ENCODE measurements at regions not wholly inside any gene's neighbourhood (a gene's known extent, or its start where the extent isn't known, plus 50 kb on each side); places are given as distances from the start of the nearest gene placed in this dataset.

DNA sequence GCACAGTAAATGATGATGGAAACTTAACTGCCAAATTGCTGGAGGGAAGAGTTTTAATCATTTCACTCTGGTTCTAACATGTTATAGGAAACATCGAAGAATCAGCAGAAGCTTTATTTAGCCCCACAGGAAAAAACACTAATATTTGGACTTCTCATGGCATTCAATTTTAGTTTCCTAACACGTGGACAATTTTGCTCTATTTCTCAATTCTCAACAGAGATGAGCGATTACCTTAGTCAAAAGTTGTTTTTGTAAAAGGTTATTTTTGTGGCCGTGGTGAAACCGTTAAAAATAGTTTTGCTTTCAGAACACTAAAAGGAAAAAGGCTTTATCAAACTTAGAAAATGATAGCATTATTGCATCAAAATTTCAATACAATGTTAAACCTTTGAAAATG, 235.2 kb downstream of the PLK2 start:
- Histone ChIP-seq H3K27me3 (no peaks in the 10 kb centered on the region), H3K4me1 (ENCODE audit: insufficient read depth) (no peaks in the 10 kb centered on the region), H3K9me3 (ENCODE audit: low read depth) (no peaks in the 10 kb centered on the region), H3K36me3 (replicated peaks; ENCODE audit: insufficient read depth, low read depth) (no peaks in the 10 kb centered on the region), H3K9me2 (replicated peaks; ENCODE audit: insufficient read depth) (no peaks in the 10 kb centered on the region), H3K27ac (no peak overlapping the region), H3K4me3 (no peak overlapping the region), H2AFZ (no peak overlapping the region), H3K4me2 (no peak overlapping the region), H4K20me1 (ENCODE audit: insufficient read depth, poor library complexity, severe bottlenecking) (no peaks in the 10 kb centered on the region), H3K79me2 (no peaks in the 10 kb centered on the region)
- no peak for TF ChIP-seq EZH2 (IDR thresholded peaks at IDR 0.05; ENCODE audit: borderline replicate concordance)
- TF ChIP-seq EZH2phosphoT487 (IDR thresholded peaks at IDR 0.05; ENCODE audit: low read depth, severe bottlenecking, unreplicated experiment) = no peak
- TF ChIP-seq, protein P1, sequence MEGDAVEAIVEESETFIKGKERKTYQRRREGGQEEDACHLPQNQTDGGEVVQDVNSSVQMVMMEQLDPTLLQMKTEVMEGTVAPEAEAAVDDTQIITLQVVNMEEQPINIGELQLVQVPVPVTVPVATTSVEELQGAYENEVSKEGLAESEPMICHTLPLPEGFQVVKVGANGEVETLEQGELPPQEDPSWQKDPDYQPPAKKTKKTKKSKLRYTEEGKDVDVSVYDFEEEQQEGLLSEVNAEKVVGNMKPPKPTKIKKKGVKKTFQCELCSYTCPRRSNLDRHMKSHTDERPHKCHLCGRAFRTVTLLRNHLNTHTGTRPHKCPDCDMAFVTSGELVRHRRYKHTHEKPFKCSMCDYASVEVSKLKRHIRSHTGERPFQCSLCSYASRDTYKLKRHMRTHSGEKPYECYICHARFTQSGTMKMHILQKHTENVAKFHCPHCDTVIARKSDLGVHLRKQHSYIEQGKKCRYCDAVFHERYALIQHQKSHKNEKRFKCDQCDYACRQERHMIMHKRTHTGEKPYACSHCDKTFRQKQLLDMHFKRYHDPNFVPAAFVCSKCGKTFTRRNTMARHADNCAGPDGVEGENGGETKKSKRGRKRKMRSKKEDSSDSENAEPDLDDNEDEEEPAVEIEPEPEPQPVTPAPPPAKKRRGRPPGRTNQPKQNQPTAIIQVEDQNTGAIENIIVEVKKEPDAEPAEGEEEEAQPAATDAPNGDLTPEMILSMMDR (IDR thresholded peaks at IDR 0.05; ENCODE audit: poor library complexity) = no peak
- WGBS (ENCODE audit: low lambda C conversion rate, missing lambda C conversion rate) = 69% methylated on average over 5 of the region's 5 CpGs
- DNase-seq (ENCODE audit: low spot score) = no peak

DNA sequence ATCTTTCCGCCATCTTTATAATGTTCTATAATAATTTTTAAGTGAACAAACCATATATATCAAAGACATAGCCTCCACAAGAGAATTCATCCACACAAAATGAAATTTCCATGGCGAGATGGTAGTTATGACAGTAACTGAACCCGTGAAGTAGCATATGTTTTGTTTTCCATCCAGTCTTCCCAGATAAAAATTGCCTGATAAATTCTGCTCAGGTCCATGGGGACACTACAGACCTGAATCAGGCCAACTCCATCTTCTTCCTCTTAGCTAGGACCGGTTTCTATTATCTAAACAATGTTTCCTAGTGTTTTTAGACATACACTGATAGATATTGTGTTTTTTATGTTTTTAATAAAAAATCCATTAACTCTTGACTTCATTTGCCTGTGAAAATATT, 235.7 kb downstream of the PLK2 start:
- no peaks in the 10 kb centered on the region for H3K79me2 ChIP-seq
- H2AFZ ChIP-seq = no peak overlapping the region
- no peaks in the 10 kb centered on the region for H3K9me3 ChIP-seq (ENCODE audit: low read depth)
- H3K4me1 ChIP-seq (ENCODE audit: insufficient read depth) = no peaks in the 10 kb centered on the region
- no peak overlapping the region for H3K4me2 ChIP-seq
- no peaks in the 10 kb centered on the region for H3K36me3 ChIP-seq (replicated peaks; ENCODE audit: insufficient read depth, low read depth)
- no peak for TF ChIP-seq EZH2phosphoT487 (IDR thresholded peaks at IDR 0.05; ENCODE audit: low read depth, severe bottlenecking, unreplicated experiment)
- no peak for TF ChIP-seq EZH2 (IDR thresholded peaks at IDR 0.05; ENCODE audit: borderline replicate concordance)
- TF ChIP-seq, protein P1 (IDR thresholded peaks at IDR 0.05; ENCODE audit: poor library complexity) = no peak
- no peak overlapping the region for H3K27ac ChIP-seq
- no peaks in the 10 kb centered on the region for H4K20me1 ChIP-seq (ENCODE audit: insufficient read depth, poor library complexity, severe bottlenecking)
- 75% methylated on average over 4 of the region's 4 CpGs for WGBS (ENCODE audit: low lambda C conversion rate, missing lambda C conversion rate)
- H3K9me2 ChIP-seq (replicated peaks; ENCODE audit: insufficient read depth) = no peaks in the 10 kb centered on the region
- DNase-seq (ENCODE audit: low spot score) = no peak
- no peak overlapping the region for H3K4me3 ChIP-seq
- H3K27me3 ChIP-seq = no peaks in the 10 kb centered on the region

DNA sequence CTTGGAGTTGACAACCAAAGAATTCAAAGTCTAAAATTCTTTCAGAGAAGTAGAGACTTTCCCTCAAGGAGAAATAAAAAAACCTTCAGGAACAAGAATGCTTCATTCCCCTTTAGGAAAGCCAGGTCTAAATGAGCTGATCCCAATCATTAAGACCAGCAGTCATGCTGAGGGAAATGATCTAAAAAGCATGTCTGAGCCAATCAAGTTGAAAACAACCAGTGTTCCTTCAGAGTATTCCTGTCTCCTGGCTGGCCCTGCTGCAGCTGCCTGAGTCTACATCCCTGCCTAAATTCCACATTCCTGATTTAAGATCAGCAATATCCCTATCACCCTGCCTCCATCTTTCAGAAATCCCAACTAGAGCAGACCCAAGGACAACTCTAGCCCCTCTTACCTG, 244.5 kb downstream of the PLK2 start:
- TF ChIP-seq EZH2phosphoT487 (IDR thresholded peaks at IDR 0.05; ENCODE audit: low read depth, severe bottlenecking, unreplicated experiment) (no peak), EZH2 (IDR thresholded peaks at IDR 0.05; ENCODE audit: borderline replicate concordance) (no peak)
- TF ChIP-seq, protein P1 (IDR thresholded peaks at IDR 0.05; ENCODE audit: poor library complexity) = no peak
- H3K4me1 ChIP-seq (ENCODE audit: insufficient read depth) = no peaks in the 10 kb centered on the region

DNA sequence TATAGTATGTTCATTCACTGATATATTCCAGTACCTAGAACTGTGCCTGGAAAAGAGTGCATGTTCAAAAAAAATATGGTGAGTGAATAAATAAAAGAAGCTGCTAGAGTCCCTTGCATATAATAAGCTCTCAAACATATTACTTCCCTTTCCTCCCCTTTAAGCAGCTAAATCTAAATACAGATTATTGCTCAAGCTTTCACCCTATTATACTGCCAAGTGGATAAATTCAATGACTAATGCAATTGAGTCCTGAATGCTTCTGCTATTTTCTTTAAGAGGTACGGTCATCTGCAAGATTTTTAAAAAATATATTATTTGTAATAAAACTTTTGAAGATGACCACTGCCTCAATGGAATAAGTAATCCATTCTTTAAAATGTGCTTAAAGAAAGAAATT, 248.4 kb downstream of the PLK2 start:
- DNase-seq (ENCODE audit: low spot score) = no peak
- Histone ChIP-seq H3K4me1 (ENCODE audit: insufficient read depth) (no peaks in the 10 kb centered on the region), H3K36me3 (replicated peaks; ENCODE audit: insufficient read depth, low read depth) (no peaks in the 10 kb centered on the region), H3K9me3 (ENCODE audit: low read depth) (no peaks in the 10 kb centered on the region), H3K9me2 (replicated peaks; ENCODE audit: insufficient read depth) (no peaks in the 10 kb centered on the region), H3K79me2 (no peaks in the 10 kb centered on the region), H4K20me1 (ENCODE audit: insufficient read depth, poor library complexity, severe bottlenecking) (no peaks in the 10 kb centered on the region), H3K4me3 (no peak overlapping the region), H3K4me2 (no peak overlapping the region), H2AFZ (no peak overlapping the region), H3K27ac (no peak overlapping the region), H3K27me3 (no peaks in the 10 kb centered on the region)
- 89% methylated on average over 1 of the region's 1 CpG for WGBS (ENCODE audit: low lambda C conversion rate, missing lambda C conversion rate)
- TF ChIP-seq EZH2phosphoT487 (IDR thresholded peaks at IDR 0.05; ENCODE audit: low read depth, severe bottlenecking, unreplicated experiment) = no peak
- no peak for TF ChIP-seq EZH2 (IDR thresholded peaks at IDR 0.05; ENCODE audit: borderline replicate concordance)
- TF ChIP-seq, protein P1 (IDR thresholded peaks at IDR 0.05; ENCODE audit: poor library complexity) = no peak

More for the DNA sequence above, 244.5 kb downstream of the PLK2 start:
- Histone ChIP-seq H3K27ac (no peak overlapping the region), H3K79me2 (no peaks in the 10 kb centered on the region), H4K20me1 (ENCODE audit: insufficient read depth, poor library complexity, severe bottlenecking) (no peaks in the 10 kb centered on the region), H3K27me3 (no peaks in the 10 kb centered on the region), H3K4me2 (no peak overlapping the region), H3K36me3 (replicated peaks; ENCODE audit: insufficient read depth, low read depth) (no peaks in the 10 kb centered on the region), H3K4me3 (no peak overlapping the region), H3K9me2 (replicated peaks; ENCODE audit: insufficient read depth) (no peaks in the 10 kb centered on the region), H2AFZ (no peak overlapping the region), H3K9me3 (ENCODE audit: low read depth) (no peaks in the 10 kb centered on the region)
- DNase-seq (ENCODE audit: low spot score) = no peak

Data from hepatocyte (in vitro differentiated cells).